Neural cell (in vitro differentiated cells): ENCODE measurements at regions not wholly inside any gene's neighbourhood (a gene's known extent, or its start where the extent isn't known, plus 50 kb on each side); places are given as distances from the start of the nearest gene placed in this dataset.

ENCODE experiments used
- H2AFZ ChIP-seq: fragments of 200-600, 300-800 bp; sonication (generic), shearing (Covaris generic); 2 replicates; pipeline ENCODE4 v1.6.0; 2014; ENCODE audit warnings: low read depth, mild to moderate bottlenecking, antibody characterized with exemption, low read length, moderate library complexity
- H3F3A ChIP-seq: fragments of 200-600 bp; shearing (Covaris generic); 2 replicates; pipeline ENCODE4 v1.6.1; 2016; ENCODE audit warnings: mild to moderate bottlenecking, moderate library complexity, mixed read lengths, antibody characterized with exemption, low read length; ENCODE audit not compliant: insufficient read depth, poor library complexity, severe bottlenecking
- H3K27ac ChIP-seq: fragments of 200-600, 300-800 bp; sonication (generic), shearing (Covaris generic); 2 replicates; pipeline ENCODE4 v1.5.1; 2014; ENCODE audit warnings: mild to moderate bottlenecking, low read length, moderate library complexity
- H3K27me3 ChIP-seq: fragments of 300-800, 200-600 bp; sonication (generic), shearing (Covaris generic); 2 replicates; pipeline ENCODE4 v1.6.0; 2014; ENCODE audit warnings: mild to moderate bottlenecking, low read depth, low read length, moderate library complexity; ENCODE audit not compliant: insufficient read depth
- H3K36me3 ChIP-seq: fragments of 300-800, 200-600 bp; sonication (generic), shearing (Covaris generic); 2 replicates; pipeline ENCODE4 v1.5.1; 2014; ENCODE audit warnings: mild to moderate bottlenecking, antibody characterized with exemption, low read length, moderate library complexity; ENCODE audit not compliant: insufficient read depth
- H3K4me2 ChIP-seq: fragments of 300-800, 200-600 bp; sonication (generic), shearing (Covaris generic); 2 replicates; pipeline ENCODE4 v1.6.0; 2014; ENCODE audit warnings: mild to moderate bottlenecking, low read length
- H3K4me3 ChIP-seq: fragments of 300-800, 200-600 bp; sonication (generic), shearing (Covaris generic); 2 replicates; pipeline ENCODE4 v1.5.1; 2014; ENCODE audit warnings: mild to moderate bottlenecking, low read length, moderate library complexity
- H3K79me2 ChIP-seq: fragments of 200-600 bp; shearing (Covaris generic); replicated peaks from 2 replicates; pipeline ENCODE4 v1.6.0; 2014; ENCODE audit warnings: mild to moderate bottlenecking, low read length, moderate library complexity; ENCODE audit not compliant: insufficient read depth
- H3K9ac ChIP-seq: fragments of 300-800, 200-600 bp; sonication (generic), shearing (Covaris generic); 2 replicates; pipeline ENCODE4 v1.6.1; 2016; ENCODE audit warnings: mild to moderate bottlenecking, low read length, mixed read lengths
- H3K9me2 ChIP-seq: fragments of 200-600 bp; shearing (Covaris generic); 2 replicates; pipeline ENCODE4 v1.6.1; 2016; ENCODE audit warnings: mild to moderate bottlenecking, low read length, mixed read lengths; ENCODE audit not compliant: insufficient read depth
- H3K9me3 ChIP-seq: fragments of 200-600, 300-800 bp; sonication (generic), shearing (Covaris generic); 2 replicates; pipeline ENCODE4 v1.6.1; 2016; ENCODE audit warnings: mild to moderate bottlenecking, mixed run types, low read length, moderate library complexity, mixed read lengths
- H4K20me1 ChIP-seq: fragments of 200-600 bp; shearing (Covaris generic); 2 replicates; pipeline ENCODE4 v1.6.1; 2016; ENCODE audit warnings: mild to moderate bottlenecking, mixed run types; ENCODE audit not compliant: insufficient read depth
- CTCF ChIP-seq: fragments of 450-650 bp; IDR thresholded peaks from 2 replicates; pipeline ENCODE4 v1.5.1; 2014; ENCODE audit warnings: antibody characterized with exemption, mild to moderate bottlenecking, moderate library complexity; ENCODE audit not compliant: poor library complexity, severe bottlenecking
- EP300 ChIP-seq: fragments of 450-650 bp; conservative IDR thresholded peaks from 2 replicates; pipeline ENCODE4 v1.6.1; 2014; ENCODE audit warnings: antibody characterized with exemption, mild to moderate bottlenecking, moderate library complexity; ENCODE audit not compliant: poor library complexity, severe bottlenecking
- EZH2 ChIP-seq: fragments of 200-600, 300-800 bp; shearing (Covaris generic), sonication (generic); IDR thresholded peaks from 2 replicates; pipeline ENCODE4 v1.6.1; 2014; ENCODE audit warnings: antibody characterized with exemption, low read length, borderline replicate concordance, mild to moderate bottlenecking; ENCODE audit not compliant: insufficient read depth, poor library complexity, severe bottlenecking
- MXI1 ChIP-seq: fragments of 450-650 bp; conservative IDR thresholded peaks from 2 replicates; pipeline ENCODE4 v1.6.1; 2014; ENCODE audit warnings: antibody characterized with exemption, mild to moderate bottlenecking; ENCODE audit not compliant: poor library complexity, severe bottlenecking
- POLR2AphosphoS5 ChIP-seq: IDR thresholded peaks from 2 replicates; pipeline ENCODE4 v1.6.1; 2012
- SMC3 ChIP-seq: fragments of 450-650 bp; conservative IDR thresholded peaks from 2 replicates; pipeline ENCODE4 v1.6.1; 2014; ENCODE audit warnings: antibody characterized with exemption, mild to moderate bottlenecking, moderate library complexity; ENCODE audit not compliant: poor library complexity
- TAF1 ChIP-seq: IDR thresholded peaks from 2 replicates; pipeline ENCODE4 v1.6.1; 2012; ENCODE audit warnings: low read depth
- TF ChIP-seq, protein P1 (sequence below): IDR thresholded peaks from 2 replicates; pipeline ENCODE4 v1.6.1; 2012; ENCODE audit warnings: borderline replicate concordance

GRCh38 chr5:58200451-58200850 is 259.4 kb downstream of the PLK2 start:
- H3K27me3 ChIP-seq = no peaks in the 10 kb centered on the region
- no peaks in the 10 kb centered on the region for H3K9me3 ChIP-seq
- no peaks in the 10 kb centered on the region for H3K9me2 ChIP-seq
- H3K9ac ChIP-seq = no peak overlapping the region
- no peak overlapping the region for H3K4me3 ChIP-seq
- H3K27ac ChIP-seq = no peak overlapping the region
- no peak overlapping the region for H2AFZ ChIP-seq
- H3K79me2 ChIP-seq = no peaks in the 10 kb centered on the region
- no peak overlapping the region for H3K4me2 ChIP-seq
- H3F3A ChIP-seq = no peaks in the 10 kb centered on the region
- H3K36me3 ChIP-seq = no peaks in the 10 kb centered on the region
- no peak for TF ChIP-seq EZH2
- TF ChIP-seq TAF1 = no peak
- TF ChIP-seq EP300 = no peak
- TF ChIP-seq MXI1 = no peak
- TF ChIP-seq POLR2AphosphoS5 = no peak
- TF ChIP-seq, protein P1, sequence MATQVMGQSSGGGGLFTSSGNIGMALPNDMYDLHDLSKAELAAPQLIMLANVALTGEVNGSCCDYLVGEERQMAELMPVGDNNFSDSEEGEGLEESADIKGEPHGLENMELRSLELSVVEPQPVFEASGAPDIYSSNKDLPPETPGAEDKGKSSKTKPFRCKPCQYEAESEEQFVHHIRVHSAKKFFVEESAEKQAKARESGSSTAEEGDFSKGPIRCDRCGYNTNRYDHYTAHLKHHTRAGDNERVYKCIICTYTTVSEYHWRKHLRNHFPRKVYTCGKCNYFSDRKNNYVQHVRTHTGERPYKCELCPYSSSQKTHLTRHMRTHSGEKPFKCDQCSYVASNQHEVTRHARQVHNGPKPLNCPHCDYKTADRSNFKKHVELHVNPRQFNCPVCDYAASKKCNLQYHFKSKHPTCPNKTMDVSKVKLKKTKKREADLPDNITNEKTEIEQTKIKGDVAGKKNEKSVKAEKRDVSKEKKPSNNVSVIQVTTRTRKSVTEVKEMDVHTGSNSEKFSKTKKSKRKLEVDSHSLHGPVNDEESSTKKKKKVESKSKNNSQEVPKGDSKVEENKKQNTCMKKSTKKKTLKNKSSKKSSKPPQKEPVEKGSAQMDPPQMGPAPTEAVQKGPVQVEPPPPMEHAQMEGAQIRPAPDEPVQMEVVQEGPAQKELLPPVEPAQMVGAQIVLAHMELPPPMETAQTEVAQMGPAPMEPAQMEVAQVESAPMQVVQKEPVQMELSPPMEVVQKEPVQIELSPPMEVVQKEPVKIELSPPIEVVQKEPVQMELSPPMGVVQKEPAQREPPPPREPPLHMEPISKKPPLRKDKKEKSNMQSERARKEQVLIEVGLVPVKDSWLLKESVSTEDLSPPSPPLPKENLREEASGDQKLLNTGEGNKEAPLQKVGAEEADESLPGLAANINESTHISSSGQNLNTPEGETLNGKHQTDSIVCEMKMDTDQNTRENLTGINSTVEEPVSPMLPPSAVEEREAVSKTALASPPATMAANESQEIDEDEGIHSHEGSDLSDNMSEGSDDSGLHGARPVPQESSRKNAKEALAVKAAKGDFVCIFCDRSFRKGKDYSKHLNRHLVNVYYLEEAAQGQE = no peak
- no peak for TF ChIP-seq CTCF
- H4K20me1 ChIP-seq = no peaks in the 10 kb centered on the region

DNA sequence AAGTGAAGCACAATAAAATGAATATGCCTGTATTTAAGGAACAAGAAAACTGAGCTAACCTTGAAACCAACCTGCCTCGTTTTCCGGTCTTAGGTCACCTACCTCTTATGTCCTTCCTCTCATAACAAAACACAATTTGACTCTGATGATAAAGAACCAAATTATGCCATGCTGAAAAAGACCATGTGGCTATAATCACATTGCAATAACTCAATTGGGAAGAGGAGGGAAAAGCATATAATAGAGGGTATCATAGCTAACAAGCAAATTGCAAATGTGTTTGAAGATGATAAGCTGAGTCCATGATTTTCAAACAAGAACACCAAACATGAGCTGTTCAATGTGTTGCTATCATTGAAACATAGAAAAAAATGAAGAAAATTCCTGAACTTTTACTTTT is 260.8 kb downstream of the PLK2 start:
- no peak overlapping the region for H3K4me2 ChIP-seq
- H4K20me1 ChIP-seq = no peaks in the 10 kb centered on the region
- no peaks in the 10 kb centered on the region for H3K79me2 ChIP-seq
- H3K27me3 ChIP-seq = no peaks in the 10 kb centered on the region
- H3K9me3 ChIP-seq = no peaks in the 10 kb centered on the region
- H3F3A ChIP-seq = no peaks in the 10 kb centered on the region
- H3K36me3 ChIP-seq = no peaks in the 10 kb centered on the region
- H3K27ac ChIP-seq = no peak overlapping the region
- TF ChIP-seq SMC3 (no peak), EZH2 (no peak), EP300 (no peak), MXI1 (no peak), POLR2AphosphoS5 (no peak)
- no peak overlapping the region for H3K4me3 ChIP-seq
- no peak overlapping the region for H3K9ac ChIP-seq
- H2AFZ ChIP-seq = no peak overlapping the region
- H3K9me2 ChIP-seq = no peaks in the 10 kb centered on the region

DNA sequence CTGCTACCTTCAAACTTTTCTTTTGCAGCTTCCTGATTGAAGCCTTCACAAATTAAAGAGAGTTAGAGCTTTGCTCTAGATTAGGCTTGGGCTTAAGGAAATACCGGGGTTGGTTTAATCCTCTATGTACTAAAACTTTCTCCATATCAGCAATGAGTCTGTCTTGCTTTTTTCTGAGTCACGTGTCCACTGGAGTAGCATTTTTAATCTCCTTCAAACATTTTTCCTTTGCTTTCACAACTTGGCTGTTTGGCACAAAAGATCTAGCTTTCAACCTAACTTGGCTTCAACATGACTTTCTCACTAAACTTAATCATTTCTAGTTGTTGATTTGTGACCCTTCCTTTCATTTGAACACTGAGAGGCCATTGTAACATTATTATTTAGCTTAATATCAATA is 261.6 kb downstream of the PLK2 start:
- Histone ChIP-seq H3F3A (no peaks in the 10 kb centered on the region), H3K9me2 (no peaks in the 10 kb centered on the region), H3K4me3 (no peak overlapping the region), H2AFZ (no peak overlapping the region), H3K9ac (no peak overlapping the region), H3K27ac (no peak overlapping the region), H3K4me2 (no peak overlapping the region), H3K27me3 (no peaks in the 10 kb centered on the region), H3K9me3 (no peaks in the 10 kb centered on the region), H3K36me3 (no peaks in the 10 kb centered on the region), H3K79me2 (no peaks in the 10 kb centered on the region), H4K20me1 (no peaks in the 10 kb centered on the region)
- TF ChIP-seq SMC3 (no peak), CTCF (no peak)
